GM19035 (cell line): ENCODE measurements at regions not wholly inside any gene's neighbourhood (a gene's known extent, or its start where the extent isn't known, plus 50 kb on each side); places are given as distances from the start of the nearest gene placed in this dataset.

ENCODE experiments used
- ATAC-seq: cut with Tn5 transposase; IDR thresholded peaks from one replicate; pipeline ENCODE4 v1.9.1; 2021; ENCODE audit not compliant: unreplicated experiment

DNA sequence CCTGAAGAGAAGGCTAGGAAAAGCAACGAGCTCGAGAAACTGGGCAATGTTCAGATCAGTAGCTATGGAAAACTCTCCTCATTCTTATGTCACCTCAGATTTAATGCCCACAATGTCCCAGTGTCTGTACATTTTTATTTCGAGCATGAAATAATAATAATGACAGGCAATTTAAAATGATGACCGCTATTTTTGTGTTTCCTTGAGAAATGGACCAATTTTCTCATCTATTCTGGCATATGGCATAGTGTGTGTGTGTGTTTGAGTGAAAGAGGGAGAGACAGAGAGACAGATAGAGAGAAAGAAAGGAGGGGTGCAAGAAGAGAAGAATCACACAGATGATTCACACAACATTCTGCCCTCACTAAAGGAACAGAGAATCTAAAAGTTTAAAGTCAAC lies 119.1 kb upstream of the C1orf21 start:
- ATAC-seq, result no peak

DNA sequence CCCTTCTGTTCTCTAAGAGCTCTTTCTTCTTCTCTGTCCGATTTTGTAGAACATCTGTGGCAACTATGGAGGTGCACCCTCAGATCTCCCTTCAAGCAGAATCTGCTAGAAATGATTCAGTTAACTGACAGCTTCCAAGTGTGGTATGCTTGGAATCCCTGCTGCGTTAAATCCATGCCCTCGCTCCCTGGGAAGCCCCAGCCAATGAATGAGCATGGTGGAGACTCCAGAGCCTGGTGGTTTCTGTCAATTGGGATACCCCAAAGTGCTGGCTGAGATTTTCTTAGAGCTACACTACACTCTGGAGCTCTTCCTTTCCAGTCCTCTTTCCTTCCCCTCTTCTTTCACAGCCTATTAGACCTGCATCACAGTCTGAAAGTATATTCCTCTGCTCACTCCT lies 116.3 kb upstream of the C1orf21 start:
- no peak for ATAC-seq

DNA sequence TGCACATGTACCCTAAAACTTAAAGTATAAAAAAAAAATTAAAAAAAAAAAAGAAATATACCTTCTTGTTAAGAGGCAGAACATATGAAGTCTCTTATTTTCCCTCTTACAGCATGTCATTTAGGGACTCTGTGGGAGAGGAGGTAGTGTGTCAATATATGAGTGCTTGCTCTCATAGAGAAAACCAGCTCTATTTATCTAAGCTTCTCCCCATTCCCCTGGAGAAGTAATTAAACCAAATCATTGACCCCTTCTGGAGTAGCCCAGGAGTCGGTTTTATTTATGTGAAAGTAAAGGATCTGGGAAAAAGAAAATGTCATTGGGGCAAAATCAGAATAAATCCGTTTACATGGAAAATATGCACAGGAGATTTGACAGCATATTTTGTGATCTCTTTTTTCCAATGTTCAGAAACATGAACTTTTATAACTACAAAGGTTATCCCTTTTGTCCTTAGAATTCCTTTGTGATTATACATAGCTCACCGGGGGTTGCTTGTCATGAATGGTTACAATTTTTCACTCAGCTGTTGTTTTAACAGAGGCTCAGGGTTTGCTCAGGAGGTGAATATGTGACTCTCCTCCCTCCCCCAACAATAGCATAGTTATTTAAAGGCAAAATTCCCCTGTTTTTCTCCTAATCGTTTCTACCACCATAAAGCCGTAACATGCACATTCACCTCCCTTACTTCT lies 114.5 kb upstream of the C1orf21 start:
- ATAC-seq, result no peak

DNA sequence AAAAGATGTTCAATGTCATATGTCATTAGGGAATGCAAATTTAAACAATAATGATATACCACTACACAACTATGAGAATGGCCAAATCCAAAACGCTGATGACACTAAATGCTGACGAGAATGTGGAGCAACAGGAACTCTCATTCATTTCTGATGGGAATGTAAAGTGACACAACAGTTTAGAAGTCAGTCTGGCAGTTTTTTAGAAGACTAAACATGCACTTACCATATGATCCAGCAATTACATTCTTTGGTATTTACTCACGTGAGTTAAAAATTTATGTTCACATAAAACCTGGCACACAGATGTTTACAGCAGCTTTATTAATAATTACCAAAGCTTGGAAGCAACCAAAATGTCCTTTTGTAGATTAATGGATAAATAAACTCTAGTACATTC lies 110.4 kb upstream of the C1orf21 start:
- ATAC-seq, result no peak

DNA sequence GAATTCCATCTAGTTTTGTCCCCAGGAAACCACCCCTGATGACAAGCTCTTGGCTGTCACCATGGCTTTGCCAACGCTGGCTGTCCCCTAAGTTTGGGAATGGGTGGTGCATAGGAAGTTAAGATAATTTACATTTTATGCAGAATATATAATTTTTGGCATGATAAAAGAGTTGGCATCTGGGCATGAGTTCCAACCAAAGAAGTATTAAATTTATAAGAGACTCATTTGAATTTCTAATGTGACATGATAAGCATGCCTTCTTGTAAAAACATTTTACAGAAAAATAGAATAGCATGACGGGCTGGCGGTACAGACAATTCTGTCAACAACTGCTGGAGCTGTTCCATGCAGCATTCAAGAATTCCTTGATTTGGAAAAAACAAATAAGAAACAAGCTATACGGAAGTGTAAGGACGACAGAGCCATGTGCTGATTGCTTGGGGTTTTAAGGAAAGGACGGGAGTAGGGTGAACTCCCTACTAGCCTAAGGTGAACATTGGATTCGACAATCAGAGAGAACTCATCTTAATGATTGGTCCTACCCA lies 106.8 kb upstream of the C1orf21 start:
- ATAC-seq, result no peak

DNA sequence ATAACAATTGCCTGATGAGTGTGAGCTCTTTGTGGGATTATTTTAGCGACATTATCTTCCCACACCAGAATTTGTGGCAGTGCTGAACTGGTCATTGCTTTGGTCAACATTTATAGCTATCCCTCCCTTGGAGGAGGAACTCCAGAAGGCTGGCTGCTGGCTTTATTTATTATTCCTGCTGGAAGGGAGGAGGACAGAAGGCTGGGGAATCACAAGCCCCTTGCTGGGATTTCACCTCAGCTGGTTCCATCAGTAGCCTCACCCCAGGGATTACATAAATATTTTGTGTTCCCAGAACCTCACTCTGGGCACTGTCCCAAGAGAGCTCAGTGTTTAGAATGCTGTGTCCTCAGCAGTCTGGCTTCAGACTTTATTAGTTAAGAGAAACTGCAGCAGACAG lies 102.8 kb upstream of the C1orf21 start:
- ATAC-seq, result no peak

DNA sequence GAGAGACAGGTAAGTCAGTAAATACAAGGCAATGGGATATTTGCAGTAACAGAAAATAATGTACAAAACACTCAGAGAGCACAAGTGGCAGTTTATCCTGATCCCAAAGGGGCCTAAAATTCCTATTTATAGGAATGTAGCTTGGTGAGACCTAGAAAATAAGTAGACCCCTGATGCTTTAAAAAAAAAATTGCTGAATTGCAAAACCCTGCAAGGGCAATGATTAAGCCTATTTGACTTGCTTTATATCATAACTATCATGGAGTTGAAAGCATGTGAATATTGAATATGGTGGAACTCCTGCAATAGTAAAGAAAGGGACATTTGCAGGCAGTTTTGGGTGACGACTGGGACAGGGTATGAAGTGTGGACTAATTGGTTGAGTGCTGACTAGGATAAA lies 101.9 kb upstream of the C1orf21 start:
- no peak for ATAC-seq

DNA sequence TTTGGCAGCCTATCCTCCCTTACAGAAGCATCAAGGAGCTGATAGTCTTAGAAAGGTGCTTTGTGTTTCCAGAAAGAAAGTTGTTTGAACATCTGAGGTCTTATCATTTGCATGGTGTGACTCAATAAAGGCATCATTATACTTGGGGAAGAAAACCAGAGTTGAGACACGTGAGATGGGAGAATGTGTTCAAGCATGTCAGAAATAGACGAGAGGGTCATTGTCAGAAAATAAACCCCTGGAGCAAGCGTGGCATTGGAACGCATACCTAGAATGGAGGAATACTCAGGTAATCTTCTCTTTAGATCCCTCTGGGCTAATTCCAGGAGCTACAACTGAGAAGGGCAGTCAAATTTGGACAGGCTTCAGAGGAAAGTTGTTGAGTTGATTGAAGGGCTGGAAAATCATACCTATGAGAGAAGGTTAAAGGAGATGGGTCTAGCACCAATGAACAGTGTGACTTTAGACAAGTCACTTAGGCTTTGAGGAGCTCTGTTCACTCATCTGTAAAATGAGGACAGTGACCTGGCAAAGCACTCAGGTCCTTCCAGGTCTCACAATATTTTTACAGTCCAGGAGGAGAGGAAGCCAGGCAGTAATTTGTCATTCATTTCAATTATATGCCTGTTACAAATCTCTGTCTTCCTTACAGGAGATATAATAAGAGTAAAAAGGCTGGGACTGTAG lies 101.3 kb upstream of the C1orf21 start:
- ATAC-seq, result no peak

DNA sequence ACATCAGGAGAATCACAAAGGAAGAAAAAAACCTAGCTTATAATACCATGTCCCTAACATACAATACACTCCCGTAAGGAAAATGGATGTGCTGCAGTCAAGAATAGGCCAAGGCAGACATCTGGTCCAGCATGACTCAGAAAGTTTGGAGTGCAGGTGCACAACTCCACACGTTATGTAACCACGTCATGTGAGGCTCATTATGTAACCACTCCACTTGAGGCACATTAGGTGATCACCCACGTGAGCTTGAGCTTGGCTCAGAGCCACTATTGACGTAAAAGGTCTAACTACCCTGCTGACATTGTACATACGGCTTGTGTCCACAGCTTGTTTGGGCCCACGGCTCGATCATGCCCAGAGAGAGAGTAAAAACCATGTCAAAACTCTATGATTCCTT lies 99.8 kb upstream of the C1orf21 start:
- no peak for ATAC-seq

DNA sequence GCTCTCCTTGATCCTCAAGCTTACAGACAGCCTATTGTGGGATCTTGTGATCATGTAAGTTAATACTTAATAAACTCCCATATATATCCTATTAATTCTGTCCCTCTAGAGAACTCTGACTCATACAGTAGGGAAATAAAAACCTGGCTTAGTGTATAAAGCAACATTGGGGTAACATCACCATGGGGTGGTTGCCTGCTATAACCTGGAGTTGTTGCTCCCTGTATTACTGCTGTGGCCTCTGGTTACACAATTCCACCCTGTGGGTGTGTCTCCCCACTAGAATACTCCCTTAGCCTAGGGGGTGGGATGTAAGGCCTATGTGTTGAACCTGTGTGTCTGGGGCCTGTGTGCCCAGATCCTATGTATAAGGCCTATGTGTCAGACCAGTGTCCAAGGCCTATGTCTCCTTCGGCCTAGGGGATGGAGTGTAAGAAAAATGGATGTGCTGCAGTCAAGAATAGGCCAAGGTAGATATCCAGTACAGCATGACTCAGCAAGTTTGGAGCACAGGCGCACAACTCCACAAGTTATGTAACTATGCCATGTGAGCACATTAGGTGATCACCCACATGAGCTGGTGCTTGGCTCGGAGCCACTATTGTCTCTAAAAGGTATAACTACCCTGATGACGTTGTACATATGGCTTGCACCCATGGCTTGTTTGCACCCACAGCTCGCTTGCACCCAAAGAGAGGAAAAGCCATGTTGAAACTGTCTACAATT lies 96.8 kb upstream of the C1orf21 start:
- ATAC-seq, result no peak

DNA sequence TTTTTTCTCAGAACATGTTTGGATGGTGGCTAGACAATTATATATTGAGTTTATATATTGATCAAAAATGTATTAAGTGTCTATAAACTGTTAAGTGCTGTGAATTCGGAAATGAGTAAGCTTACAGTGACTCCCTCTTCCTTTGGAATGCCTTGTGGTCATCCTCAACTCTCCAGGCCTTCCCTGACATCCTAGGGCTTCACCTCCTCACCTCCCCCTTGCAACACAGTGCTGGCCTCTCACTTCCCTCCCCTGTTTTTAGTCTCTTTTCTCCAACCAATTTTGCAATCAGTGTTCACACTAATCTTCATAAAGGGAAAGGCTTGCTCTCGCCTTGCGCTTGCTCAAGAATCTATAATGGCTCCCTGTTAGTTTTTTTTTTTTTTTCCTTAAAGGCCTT lies 95.1 kb upstream of the C1orf21 start:
- ATAC-seq, result no peak

DNA sequence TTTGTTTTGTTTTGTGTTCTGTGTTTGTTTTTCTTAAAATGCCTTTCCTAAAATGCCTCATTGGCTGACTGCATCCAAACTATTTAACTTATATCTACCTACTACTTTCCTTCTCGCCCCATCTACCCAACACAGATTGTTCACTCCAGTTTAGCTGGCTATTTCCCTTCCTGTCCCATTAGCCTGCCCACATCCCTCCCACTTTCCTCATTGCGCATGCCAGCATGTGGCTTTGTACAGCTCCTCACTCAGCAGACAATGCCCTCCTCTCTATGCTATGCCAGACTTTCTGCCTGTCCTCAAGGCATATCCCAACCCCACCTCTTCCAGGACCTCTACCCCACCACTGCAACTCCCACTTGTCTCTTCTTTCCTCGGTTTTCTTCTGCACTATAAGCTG lies 94.7 kb upstream of the C1orf21 start:
- no peak for ATAC-seq

DNA sequence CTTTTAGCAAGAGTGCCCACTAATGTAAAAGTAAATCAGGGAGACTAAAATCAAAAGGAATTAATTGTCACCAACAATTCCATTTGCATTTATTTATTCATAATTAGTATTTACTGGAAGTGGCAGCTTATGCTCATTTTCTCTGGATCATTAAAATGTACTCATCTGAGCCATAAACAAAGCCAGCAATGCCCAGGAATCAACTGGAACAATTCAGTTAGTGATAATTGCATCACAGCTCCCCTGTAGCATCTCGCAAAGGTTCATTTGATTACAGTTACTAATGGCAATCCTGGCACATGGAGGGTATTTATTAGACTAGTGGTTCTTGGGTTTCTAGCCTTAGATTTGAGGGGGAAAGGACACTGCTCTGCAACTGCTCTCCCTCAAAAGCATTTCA lies 92.7 kb upstream of the C1orf21 start:
- ATAC-seq, result no peak

DNA sequence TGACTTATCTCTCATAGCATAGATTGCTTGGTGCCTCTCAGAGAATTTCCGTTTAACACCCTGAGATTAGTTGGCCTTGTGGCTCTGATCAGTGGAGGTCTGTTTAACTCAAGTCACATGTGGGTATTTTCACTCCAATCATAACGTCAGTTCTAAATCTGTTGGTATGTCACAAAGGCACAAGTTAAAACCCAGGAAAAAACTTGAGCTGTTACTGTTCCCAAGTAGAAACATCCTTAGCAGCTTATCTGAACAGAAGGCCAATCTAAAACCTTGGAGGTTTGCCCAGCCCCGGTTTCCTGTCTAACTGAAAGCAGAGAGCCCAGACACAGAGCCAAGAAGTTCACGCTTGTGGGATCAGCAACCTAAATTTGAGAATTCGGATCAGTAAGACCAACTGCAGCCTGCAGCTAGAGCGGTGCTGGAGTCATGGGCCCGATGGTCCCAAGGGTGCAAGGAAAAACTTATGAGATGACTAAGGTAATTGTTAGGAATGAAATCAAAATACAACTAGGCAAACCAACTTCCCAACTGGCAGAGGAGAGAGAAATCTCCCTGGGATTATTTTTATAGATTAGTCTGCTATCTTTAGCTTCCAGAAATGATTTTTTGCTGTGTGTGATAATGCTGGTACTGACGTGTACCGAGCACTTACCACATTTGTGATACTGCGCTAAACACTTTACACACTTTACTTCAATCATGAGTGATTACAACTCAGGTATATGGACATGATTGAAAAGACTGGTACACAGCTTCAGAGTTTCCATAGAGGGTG lies 90.2 kb upstream of the C1orf21 start:
- ATAC-seq, result no peak

DNA sequence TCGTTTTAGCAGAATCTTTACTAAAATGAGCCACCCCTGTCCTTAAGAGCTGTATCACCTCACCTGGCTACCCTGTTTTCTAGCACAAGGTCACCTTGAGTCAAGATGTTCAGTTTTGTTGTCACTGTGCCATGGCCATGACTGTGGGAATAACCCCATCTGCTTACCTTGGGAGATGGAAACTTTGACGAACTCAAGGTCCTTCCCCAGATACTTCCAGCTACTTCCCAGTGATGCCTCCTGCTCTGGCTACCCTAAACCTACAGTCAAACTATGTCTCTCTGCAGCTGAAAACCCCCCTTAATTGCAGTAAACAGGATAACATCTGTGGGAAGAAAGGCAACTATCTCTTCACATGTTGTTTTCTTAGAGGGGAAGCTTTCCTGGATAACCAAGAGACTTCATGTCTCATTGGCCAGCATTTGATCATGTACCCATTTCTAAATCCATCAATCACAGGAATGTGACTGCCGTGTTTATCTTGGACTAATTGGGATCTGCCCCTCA lies 89.5 kb upstream of the C1orf21 start:
- no peak for ATAC-seq

DNA sequence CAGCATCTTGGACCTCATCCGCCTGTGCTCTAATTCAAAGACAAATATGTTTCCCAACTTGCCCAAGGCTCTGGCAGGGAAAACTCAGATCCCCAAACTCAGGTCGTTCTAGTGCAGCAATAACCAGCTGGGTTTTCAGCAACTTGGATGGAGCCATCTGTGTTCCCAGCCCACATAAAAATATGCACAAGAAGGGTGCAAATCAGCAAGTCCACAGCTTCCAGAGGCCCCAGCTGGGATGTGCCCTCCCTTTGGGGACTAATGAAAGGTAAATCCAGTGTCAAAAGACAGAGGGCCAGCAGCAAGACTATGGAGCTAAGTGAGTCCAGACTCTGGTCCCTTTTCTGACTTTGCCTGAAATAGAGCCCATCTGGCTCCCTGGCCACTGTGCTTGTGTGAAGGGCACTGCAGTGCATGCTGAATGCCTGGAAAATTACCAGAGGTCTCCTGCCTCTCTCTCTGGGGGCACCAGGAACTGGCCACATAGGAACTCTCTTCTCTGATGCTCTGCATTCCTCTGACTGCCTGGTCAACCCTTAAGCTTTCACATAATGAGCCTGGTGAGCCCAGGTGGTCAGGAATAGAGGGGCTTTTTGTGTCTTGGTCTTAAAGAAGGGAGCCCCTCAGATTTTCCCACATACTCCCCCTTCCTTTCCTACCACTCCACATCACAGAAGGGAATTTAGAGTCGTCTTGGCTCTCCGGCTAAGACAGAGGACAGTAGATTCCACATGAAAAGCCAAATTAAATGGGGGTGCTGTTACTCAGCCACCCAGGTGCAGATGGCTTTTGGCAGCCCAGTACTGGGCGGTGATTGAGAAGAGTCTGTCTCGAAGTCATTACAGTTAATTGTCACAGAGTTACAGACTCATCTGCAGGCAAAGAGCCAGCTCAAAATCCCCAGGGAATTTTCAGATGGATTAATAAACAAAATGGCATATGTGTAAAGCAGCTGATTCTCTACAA lies 88.1 kb upstream of the C1orf21 start:
- no peak for ATAC-seq

DNA sequence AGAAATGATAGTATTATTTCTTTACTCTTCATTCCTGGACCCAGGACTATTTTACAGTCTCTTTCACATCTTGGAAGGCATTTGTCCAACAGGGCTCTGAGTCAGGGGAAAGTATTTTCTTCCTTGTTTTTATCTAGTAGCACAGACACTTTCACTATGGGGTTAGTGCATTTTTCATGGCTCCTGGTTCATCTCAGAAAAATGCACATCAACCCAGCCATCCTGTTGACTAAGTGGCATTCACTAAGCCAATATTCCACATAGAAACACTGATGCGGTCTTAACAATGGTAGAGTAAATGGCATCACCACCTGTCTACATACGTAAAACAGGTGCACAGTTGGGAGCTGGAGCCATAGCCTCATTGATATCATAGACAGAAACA lies 87.4 kb upstream of the C1orf21 start:
- no peak for ATAC-seq

DNA sequence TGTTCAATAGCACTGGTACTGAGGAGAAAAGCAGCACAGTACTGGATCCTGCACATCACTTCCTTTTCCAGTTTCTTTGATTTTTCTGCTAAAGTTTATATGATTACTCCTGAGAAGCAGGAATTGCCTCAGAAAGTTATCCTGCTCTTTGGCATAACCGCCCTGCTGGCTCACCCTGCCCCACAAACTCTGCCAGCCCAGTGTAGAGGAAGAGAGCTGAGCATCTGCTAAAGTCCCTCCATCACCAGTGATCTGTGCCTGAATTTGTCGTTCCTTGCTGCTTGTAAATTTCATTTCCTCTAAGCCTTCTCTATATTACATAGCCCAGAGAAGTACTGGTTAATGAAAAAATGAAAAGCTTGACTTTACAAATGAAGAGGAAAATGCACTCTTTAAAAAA lies 87.0 kb upstream of the C1orf21 start:
- no peak for ATAC-seq

DNA sequence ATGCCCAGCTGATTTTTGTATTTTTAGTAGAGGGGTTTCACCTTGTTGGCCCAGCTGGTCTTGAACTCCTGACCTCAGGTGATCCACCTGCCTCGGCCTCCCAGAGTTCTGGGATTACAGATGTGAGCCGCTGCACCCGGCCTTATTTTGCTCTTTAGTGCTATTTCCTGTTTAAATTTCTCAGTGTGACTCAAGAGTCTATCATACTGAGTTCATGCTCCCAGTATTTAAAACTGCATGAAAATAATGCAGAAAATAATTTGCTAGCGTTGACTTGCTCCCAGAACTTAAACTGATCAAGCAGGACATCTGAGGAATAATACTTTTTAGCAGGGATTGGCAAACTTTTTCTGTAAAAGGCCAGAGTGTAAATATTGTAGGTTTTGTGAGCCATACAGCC lies 86.4 kb upstream of the C1orf21 start:
- no peak for ATAC-seq

DNA sequence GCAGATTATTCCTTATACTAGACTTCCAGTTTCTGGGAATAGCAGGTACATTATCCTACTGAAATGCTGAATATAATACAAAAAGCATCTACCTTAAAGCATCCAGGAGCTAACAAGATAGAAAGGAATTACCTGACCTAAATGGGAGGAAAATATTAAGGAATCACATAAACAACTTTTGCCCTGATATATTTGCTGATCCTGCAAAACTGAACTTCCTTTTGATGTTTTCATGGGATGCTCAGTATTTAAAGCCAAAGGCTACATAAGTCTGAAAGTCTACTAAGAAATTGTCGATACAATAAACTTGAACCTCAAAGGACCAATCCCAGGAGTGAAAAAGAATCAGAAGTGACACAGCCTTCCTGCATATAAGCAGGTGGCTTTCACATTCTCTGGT lies 85.6 kb upstream of the C1orf21 start:
- no peak for ATAC-seq
